ENCODE measurements at regions not wholly inside any gene's neighbourhood (a gene's known extent, or its start where the extent isn't known, plus 50 kb on each side); places are given as distances from the start of the nearest gene placed in this dataset.
"Not testable (repeated sequence)": the region's sequence is repeated elsewhere in the genome, so short reads cannot be mapped to it uniquely, and the experiment has no call there.

GRCh38 chr10:33643042-33643441 lies 308.6 kb upstream of the NRP1 start:
- DNase-seq, result no peak

DNA sequence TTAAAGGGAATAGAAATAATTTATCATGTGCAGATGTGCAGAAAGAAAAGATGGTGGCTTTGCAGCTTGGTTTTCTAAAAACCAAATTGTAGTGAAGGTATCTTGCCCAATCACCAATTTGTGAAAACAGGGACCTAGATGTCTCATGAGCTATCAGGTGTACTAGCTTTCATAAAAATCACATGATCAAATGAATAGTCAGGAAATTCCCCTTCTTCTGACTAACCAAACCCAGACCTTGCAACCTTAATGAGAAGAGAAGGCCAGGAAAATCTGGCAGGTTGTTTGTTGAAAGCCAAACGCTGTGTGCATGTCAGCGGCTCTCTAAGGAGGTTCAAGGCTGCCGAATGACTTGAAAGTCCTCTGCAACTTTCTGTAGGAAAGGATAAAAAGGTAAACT lies 304.4 kb upstream of the NRP1 start:
- no peak for DNase-seq

- DNase-seq, result no peak
Observed at GRCh38 chr10:33638374-33638773, 303.9 kb upstream of the NRP1 start.

GRCh38 chr10:33635967-33636515 lies 301.6 kb upstream of the NRP1 start:
- DNase-seq, result no peak

DNA sequence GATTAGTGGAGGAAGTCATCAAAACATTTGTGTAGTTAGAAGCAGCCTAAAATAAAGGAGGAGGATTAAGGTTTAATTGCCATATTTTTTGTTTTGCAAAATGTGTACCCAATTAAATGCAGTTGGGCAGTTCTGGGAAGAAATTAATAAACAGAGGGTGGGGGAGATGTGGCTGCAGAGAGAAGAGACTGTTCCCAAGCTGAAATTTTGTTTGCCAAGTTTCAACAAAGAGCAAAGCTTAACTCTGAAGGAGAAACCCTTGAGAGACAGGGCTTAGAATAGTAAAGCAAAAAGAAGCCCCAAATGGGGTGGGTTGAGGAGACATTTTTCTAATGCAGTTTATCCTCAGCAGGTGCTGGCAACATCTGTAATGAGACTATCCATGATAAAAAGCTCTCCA lies 298.0 kb upstream of the NRP1 start:
- no peak for DNase-seq

GRCh38 chr10:33631991-33632390 lies 297.5 kb upstream of the NRP1 start:
- no peak for DNase-seq

GRCh38 chr10:33630761-33631160 lies 296.3 kb upstream of the NRP1 start:
- DNase-seq, result no peak

DNA sequence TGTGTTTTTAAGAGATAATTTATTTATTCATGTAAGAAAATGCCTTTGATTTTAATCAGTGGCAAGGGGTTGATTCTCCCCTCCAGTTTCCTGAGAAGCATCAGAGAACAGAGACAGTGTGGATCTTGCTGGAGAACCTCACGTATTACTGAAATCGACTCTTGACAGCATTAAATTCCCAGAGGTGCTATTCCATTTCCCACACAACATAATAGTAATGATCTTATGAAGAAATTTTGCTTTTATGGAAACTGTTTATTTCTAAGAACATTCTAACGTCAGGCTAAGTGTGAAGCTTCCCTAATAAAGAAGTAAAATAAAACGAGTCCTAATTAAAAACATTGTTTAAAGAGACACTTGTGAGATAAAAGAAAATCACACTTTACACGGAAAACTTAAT lies 293.1 kb upstream of the NRP1 start:
- no peak for DNase-seq

DNA sequence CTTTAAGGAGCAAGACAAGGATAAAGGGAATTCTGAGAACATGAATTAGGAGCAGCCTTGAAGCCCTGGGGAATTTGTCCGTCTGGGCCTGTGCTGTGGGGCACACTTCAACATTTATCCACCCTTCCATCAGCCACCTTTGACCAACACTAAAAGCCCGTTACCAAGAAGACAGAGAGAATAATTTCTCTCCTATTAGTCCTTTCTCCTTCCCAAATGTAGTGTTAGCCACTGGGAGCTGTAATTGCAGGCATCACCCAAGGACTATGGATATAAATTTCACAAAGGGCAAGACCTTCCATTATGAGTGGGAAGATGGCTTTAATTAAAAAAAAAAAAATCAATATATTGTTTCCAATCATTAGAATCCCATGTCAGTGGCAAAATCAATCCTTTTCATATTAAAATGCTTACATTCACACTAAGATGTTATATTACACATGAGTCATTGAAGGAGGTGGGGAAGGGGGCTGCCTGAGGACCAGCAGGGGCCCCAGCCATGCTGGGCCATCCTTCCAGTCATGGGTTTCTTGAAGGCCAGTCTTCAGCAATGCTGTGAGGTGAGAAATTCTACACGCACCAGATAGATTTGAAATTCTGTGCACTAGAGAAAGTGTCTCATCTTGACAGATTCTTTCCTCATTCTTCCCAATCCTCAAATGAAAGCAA lies 292.5 kb upstream of the NRP1 start:
- no peak for DNase-seq

GRCh38 chr10:33623669-33624068 lies 289.2 kb upstream of the NRP1 start:
- no peak for DNase-seq

- no peak for DNase-seq
Observed at GRCh38 chr10:33621101-33621500, 286.6 kb upstream of the NRP1 start.

DNA sequence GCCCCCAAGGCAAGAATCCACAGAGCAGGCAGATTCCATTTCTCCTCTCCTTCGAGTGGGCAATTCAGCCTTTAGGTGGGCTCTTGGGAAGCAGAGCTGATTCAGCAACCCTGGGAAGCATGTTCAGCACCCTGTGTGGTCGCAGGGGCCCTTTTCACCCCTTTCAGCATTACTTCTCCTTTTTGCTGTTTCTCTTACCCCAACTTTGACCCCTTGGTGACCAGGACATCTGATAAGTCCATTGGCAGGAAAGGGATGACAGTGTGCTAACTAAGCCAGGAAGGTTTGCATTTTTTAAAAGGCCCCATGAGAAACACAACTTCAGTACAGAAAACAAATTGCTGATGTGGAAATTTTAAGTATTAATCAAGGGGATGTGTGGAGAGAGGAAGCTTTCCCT lies 283.7 kb upstream of the NRP1 start:
- DNase-seq, result no peak

DNA sequence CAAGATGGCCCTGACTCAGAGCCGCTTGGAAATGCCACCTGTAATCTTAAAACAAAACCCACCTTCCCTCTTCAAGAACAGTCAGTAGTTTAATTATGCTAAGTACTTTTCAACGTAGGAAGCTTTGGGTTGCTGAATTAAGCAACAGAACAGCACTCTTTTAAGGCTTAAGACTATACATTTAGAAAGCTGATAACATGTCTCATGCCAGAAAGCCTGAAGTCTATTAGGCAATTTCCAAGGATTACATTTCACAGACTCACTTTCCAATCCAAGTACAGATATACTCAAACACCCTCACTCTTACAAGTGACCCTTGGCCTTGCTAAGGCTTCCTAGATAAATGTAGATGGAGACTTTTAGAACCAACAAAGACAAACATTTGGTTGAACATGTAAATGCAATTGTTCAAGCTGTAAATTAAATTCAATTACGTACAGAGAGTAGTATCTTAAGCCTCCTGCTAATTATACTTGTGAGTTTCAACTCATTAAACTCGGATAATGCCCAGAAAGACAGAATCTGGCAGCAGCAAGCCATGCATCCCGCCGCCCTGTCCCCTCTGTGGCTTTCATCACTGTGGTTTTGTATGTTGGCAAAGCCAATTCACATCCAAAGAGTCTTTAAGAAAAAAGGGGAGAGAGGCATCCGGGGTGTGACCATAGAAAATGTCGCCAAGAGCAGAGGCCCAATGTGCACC lies 283.1 kb upstream of the NRP1 start:
- DNase-seq, result no peak

GRCh38 chr10:33616956-33617355 lies 282.5 kb upstream of the NRP1 start:
- no peak for DNase-seq

- DNase-seq, result no peak
Observed at GRCh38 chr10:33612551-33612950, 278.1 kb upstream of the NRP1 start.

DNA sequence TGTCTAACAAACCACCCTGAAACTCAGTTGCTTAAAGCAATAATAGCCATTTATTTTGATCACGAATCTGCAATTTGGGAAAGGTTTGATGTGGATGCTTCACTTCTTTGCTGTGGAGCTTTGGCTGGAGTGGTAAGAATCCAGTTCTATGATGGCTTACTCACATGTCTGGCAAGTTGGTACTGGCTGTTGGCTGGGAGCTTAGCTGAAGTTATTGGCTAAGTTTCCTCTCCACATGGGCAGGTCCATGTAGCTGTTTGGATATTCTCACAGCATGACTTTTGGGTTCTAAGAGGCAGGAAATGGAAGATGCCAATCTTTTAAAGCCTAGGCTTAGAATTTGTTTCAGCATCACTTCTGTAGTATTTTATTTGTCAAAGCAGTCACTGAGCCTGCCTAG lies 277.6 kb upstream of the NRP1 start:
- no peak for DNase-seq

DNA sequence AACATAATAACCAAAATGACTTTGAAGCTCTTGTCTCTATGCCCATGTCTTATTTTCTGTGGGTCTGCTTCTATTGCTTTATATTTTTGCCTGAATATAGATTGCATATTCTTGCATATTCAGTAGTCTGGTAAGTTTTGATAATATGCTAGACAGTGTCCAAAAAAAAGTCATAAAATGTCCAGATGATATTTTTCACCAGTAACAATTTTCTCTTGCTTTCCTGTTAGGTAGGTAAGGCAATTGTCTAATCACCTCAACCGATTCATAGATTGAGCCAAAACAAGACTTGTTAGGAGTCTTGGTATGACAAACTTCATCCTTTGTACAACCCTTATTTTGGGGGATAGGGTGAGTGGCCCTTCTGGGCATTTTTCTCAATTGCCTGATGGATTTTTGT lies 277.0 kb upstream of the NRP1 start:
- no peak for DNase-seq

GRCh38 chr10:33609546-33609945 lies 275.1 kb upstream of the NRP1 start:
- no peak for DNase-seq

- no peak for DNase-seq
Observed at GRCh38 chr10:33602278-33602677, 267.8 kb upstream of the NRP1 start.

DNA sequence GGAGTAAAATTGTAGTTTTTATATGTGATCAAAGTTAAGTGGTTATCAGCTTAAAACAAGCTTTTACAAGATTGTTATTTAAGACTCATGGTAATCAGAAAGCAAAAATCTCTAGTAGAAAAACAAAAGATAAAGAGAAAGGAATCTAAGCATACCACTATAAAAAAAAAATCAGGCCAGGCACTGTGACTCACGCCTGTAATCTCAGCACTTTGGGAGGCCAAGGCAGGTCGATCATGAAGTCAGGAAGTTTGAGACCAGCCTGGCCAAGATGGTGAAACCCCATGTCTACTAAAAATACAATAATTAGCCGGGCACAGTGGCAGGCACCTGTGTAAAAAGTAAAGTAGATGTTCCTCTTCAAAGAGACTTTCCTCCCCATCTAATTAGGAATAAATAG lies 265.9 kb upstream of the NRP1 start:
- DNase-seq, result no peak

DNA sequence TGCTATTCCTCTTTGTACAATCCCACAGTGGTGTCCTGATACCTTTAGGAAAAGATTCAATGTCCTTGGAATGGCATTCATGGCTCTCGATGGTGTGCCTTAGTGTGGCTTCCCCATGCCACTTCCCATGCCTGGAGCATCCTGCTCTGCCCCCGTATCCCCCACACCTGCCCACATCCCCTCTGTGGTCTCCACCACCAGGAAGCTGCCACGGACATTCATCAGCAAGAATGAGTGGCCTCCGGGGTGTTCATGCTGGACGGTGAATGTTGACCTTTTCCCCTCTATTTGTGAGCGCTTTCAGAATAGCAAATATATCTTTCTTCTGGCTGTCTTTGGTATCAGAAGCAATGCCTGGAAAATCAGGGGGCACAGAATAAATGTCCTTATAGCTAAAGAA lies 262.0 kb upstream of the NRP1 start:
- no peak for DNase-seq

- no peak for DNase-seq
Observed at GRCh38 chr10:33594475-33594874, 260.0 kb upstream of the NRP1 start.

DNA sequence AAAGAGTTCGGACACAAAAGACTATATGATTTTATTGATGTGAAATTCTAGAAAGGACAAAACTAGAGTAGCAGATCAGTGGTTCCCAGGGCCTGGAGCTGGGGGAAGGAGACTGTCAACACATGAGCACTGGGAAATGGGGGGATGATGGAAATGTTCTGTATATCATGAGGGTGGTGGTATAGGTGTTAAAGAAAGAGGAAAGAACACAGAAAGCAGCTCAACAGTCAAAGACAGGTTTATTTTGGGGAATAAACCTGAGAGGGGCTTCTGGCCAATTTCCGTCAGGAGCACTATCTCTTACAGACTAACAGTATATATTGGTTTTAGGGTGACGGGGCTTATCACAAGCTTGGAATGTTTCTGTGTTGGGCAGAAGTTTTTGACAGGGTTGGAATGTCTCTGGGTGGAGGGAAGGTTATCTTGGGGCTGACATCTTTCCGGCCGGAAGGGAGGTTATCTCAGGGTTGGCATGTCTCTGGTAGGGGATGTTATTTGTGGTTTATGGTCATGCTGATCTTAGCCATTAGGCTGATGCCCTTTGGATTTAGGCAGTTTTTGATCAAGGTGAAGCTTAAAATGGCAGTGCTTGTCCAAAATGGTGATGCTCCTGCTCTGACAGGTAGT lies 254.6 kb upstream of the NRP1 start:
- DNase-seq, result no peak

- not testable (repeated sequence) for DNase-seq
Observed at GRCh38 chr10:33584596-33584995, 250.1 kb upstream of the NRP1 start.
